DMS53 treated with DMSO at 0.1 percent for 48 hours (cell line): ENCODE measurements at regions not wholly inside any gene's neighbourhood (a gene's known extent, or its start where the extent isn't known, plus 50 kb on each side); places are given as distances from the start of the nearest gene placed in this dataset.

Experiments used
- DNase-seq: peaks from one replicate; lab custom pipeline; 2025; ENCODE audit not compliant: unreplicated experiment; lab: John Stamatoyannopoulos, UW

- no peak for DNase-seq
These were observed 352.6 kb upstream of the ZMIZ1 start for GRCh38 chr10:78716043-78716660.

GRCh38 chr10:78717200-78717599 is 351.6 kb upstream of the ZMIZ1 start:
- no peak for DNase-seq

GRCh38 chr10:78718032-78718572 is 350.7 kb upstream of the ZMIZ1 start:
- no peak for DNase-seq

- no peak for DNase-seq
These were observed 349.5 kb upstream of the ZMIZ1 start for GRCh38 chr10:78719276-78719675.

- no peak for DNase-seq
These were observed 348.7 kb upstream of the ZMIZ1 start for GRCh38 chr10:78720091-78720490.

GRCh38 chr10:78721231-78721630 is 347.5 kb upstream of the ZMIZ1 start:
- no peak for DNase-seq

GRCh38 chr10:78724846-78725245 is 343.9 kb upstream of the ZMIZ1 start:
- no peak for DNase-seq

GRCh38 chr10:78726171-78726570 is 342.6 kb upstream of the ZMIZ1 start:
- DNase-seq, result no peak

GRCh38 chr10:78727251-78727650 is 341.5 kb upstream of the ZMIZ1 start:
- no peak for DNase-seq

- peak; percentile 23 for DNase-seq
These were observed 341.0 kb upstream of the ZMIZ1 start for GRCh38 chr10:78727728-78728127.

- no peak for DNase-seq
These were observed 340.6 kb upstream of the ZMIZ1 start for GRCh38 chr10:78728176-78728575.

GRCh38 chr10:78729366-78729765 is 339.4 kb upstream of the ZMIZ1 start:
- DNase-seq, result no peak

GRCh38 chr10:78729800-78730199 is 339.0 kb upstream of the ZMIZ1 start:
- DNase-seq, result no peak

- no peak for DNase-seq
These were observed 338.0 kb upstream of the ZMIZ1 start for GRCh38 chr10:78730754-78731153.

- DNase-seq, result no peak
These were observed 337.1 kb upstream of the ZMIZ1 start for GRCh38 chr10:78731675-78732074.

GRCh38 chr10:78732381-78732780 is 336.4 kb upstream of the ZMIZ1 start:
- DNase-seq, result no peak

GRCh38 chr10:78736926-78737630 is 331.7 kb upstream of the ZMIZ1 start:
- DNase-seq, result no peak

- no peak for DNase-seq
These were observed 330.6 kb upstream of the ZMIZ1 start for GRCh38 chr10:78737883-78738856.

- DNase-seq, result no peak
These were observed 329.9 kb upstream of the ZMIZ1 start for GRCh38 chr10:78738861-78739260.

GRCh38 chr10:78739444-78740053 is 329.2 kb upstream of the ZMIZ1 start:
- DNase-seq, result peak; percentile 51
